ENCODE measurements at regions not wholly inside any gene's neighbourhood (a gene's known extent, or its start where the extent isn't known, plus 50 kb on each side); places are given as distances from the start of the nearest gene placed in this dataset.

- TF ChIP-seq EZH2 (IDR thresholded peaks at IDR 0.05) (no peak), POLR2AphosphoS5 (IDR thresholded peaks at IDR 0.05; ENCODE audit: borderline replicate concordance, low read depth, low read length) (no peak), FOXP2 (optimal IDR thresholded peaks at IDR 0.05; ENCODE audit: control extremely low read depth, extremely low read length, insufficient read depth) (no peak)
These were observed 496.3 kb downstream of the TFAP2B start for GRCh38 chr6:51314965-51315364.
